ENCODE measurements at regions not wholly inside any gene's neighbourhood (a gene's known extent, or its start where the extent isn't known, plus 50 kb on each side); places are given as distances from the start of the nearest gene placed in this dataset.

GRCh38 chr11:13850231-13851005, 112.1 kb upstream of the SPON1 start:
- no peak for TF ChIP-seq EZH2phosphoT487 (IDR thresholded peaks at IDR 0.05; ENCODE audit: borderline replicate concordance, low read depth, low read length)
- TF ChIP-seq CTCF (conservative IDR thresholded peaks at IDR 0.05; ENCODE audit: low read length), result no peak
